GM12875 (cell line): ENCODE measurements at regions not wholly inside any gene's neighbourhood (a gene's known extent, or its start where the extent isn't known, plus 50 kb on each side); places are given as distances from the start of the nearest gene placed in this dataset.

Experiments used
- H3K4me3 ChIP-seq: one replicate; pipeline ENCODE4 v1.5.1; 2011; ENCODE audit warnings: low read depth, low read length, control low read depth
- CTCF ChIP-seq: IDR thresholded peaks from 2 replicates; pipeline ENCODE4 v1.5.1; 2011; ENCODE audit warnings: low read depth, mild to moderate bottlenecking, control low read depth, inconsistent platforms, low read length, moderate library complexity, borderline replicate concordance; ENCODE audit not compliant: insufficient read depth

GRCh38 chr4:24080871-24081270, 191.0 kb upstream of the PPARGC1A start:
- H3K4me3 ChIP-seq, result no peak overlapping the region
- no peak for TF ChIP-seq CTCF

- H3K4me3 ChIP-seq, result no peak overlapping the region
- no peak for TF ChIP-seq CTCF
Observed at GRCh38 chr4:24078347-24078962, 188.6 kb upstream of the PPARGC1A start.

GRCh38 chr4:24076811-24077210, 187.0 kb upstream of the PPARGC1A start:
- TF ChIP-seq CTCF, result no peak
- no peak overlapping the region for H3K4me3 ChIP-seq

- TF ChIP-seq CTCF, result no peak
- H3K4me3 ChIP-seq, result no peak overlapping the region
Observed at GRCh38 chr4:24073948-24074347, 184.1 kb upstream of the PPARGC1A start.

GRCh38 chr4:24071612-24072372, 181.9 kb upstream of the PPARGC1A start:
- no peak for TF ChIP-seq CTCF
- H3K4me3 ChIP-seq, result no peak overlapping the region

- no peak overlapping the region for H3K4me3 ChIP-seq
- no peak for TF ChIP-seq CTCF
Observed at GRCh38 chr4:24070117-24070516, 180.3 kb upstream of the PPARGC1A start.
